ENCODE measurements at regions not wholly inside any gene's neighbourhood (a gene's known extent, or its start where the extent isn't known, plus 50 kb on each side); places are given as distances from the start of the nearest gene placed in this dataset.

GRCh38 chr5:22998774-22999173 lies 145.6 kb upstream of the CDH12 start:
- no peaks in the 10 kb centered on the region for H3K79me2 ChIP-seq (ENCODE audit: insufficient read depth, low read length)
- no peaks in the 10 kb centered on the region for H4K20me1 ChIP-seq (ENCODE audit: insufficient read depth, low read length)
- H3K9ac ChIP-seq (ENCODE audit: low read length), result no peak overlapping the region
- H3K9me3 ChIP-seq (ENCODE audit: low read length), result no peaks in the 10 kb centered on the region
- H3F3A ChIP-seq (ENCODE audit: insufficient read depth, low read length), result no peaks in the 10 kb centered on the region
- H3K4me3 ChIP-seq (ENCODE audit: low read depth, low read length, poor library complexity, severe bottlenecking), result no peak overlapping the region
- no peaks in the 10 kb centered on the region for H3K36me3 ChIP-seq (ENCODE audit: insufficient read depth, low read length)
- H3K4me1 ChIP-seq (ENCODE audit: insufficient read depth, low read length, severe bottlenecking), result no peaks in the 10 kb centered on the region
- H3K9me2 ChIP-seq (ENCODE audit: low read depth, low read length), result no peaks in the 10 kb centered on the region
- TF ChIP-seq CTCF (IDR thresholded peaks at IDR 0.05; ENCODE audit: low read length), result no peak
- TF ChIP-seq EZH2 (IDR thresholded peaks at IDR 0.05; ENCODE audit: borderline replicate concordance, low read length), result no peak
- no peak overlapping the region for H3K27ac ChIP-seq (ENCODE audit: low read depth, low read length, poor library complexity, severe bottlenecking)
- H2AFZ ChIP-seq (ENCODE audit: low read length), result no peak overlapping the region
- no peaks in the 10 kb centered on the region for H3K27me3 ChIP-seq (ENCODE audit: insufficient read depth, low read length)
- H3K4me2 ChIP-seq (ENCODE audit: low read length), result no peak overlapping the region

GRCh38 chr5:22998362-22998761 lies 145.2 kb upstream of the CDH12 start:
- TF ChIP-seq CTCF (IDR thresholded peaks at IDR 0.05; ENCODE audit: low read length), result no peak
- no peak for TF ChIP-seq EZH2 (IDR thresholded peaks at IDR 0.05; ENCODE audit: borderline replicate concordance, low read length)
- Histone ChIP-seq H3K4me3 (ENCODE audit: low read depth, low read length, poor library complexity, severe bottlenecking) (no peak overlapping the region), H3K79me2 (ENCODE audit: insufficient read depth, low read length) (no peaks in the 10 kb centered on the region), H4K20me1 (ENCODE audit: insufficient read depth, low read length) (no peaks in the 10 kb centered on the region), H3K27me3 (ENCODE audit: insufficient read depth, low read length) (no peaks in the 10 kb centered on the region), H3K4me1 (ENCODE audit: insufficient read depth, low read length, severe bottlenecking) (no peaks in the 10 kb centered on the region), H3K9ac (ENCODE audit: low read length) (no peak overlapping the region), H3K4me2 (ENCODE audit: low read length) (no peak overlapping the region), H3F3A (ENCODE audit: insufficient read depth, low read length) (no peaks in the 10 kb centered on the region), H2AFZ (ENCODE audit: low read length) (no peak overlapping the region), H3K9me3 (ENCODE audit: low read length) (no peaks in the 10 kb centered on the region), H3K9me2 (ENCODE audit: low read depth, low read length) (no peaks in the 10 kb centered on the region), H3K27ac (ENCODE audit: low read depth, low read length, poor library complexity, severe bottlenecking) (no peak overlapping the region), H3K36me3 (ENCODE audit: insufficient read depth, low read length) (no peaks in the 10 kb centered on the region)

- TF ChIP-seq CTCF (IDR thresholded peaks at IDR 0.05; ENCODE audit: low read length), result no peak
- no peak for TF ChIP-seq EZH2 (IDR thresholded peaks at IDR 0.05; ENCODE audit: borderline replicate concordance, low read length)
- no peaks in the 10 kb centered on the region for H4K20me1 ChIP-seq (ENCODE audit: insufficient read depth, low read length)
- no peak overlapping the region for H3K9ac ChIP-seq (ENCODE audit: low read length)
- no peak overlapping the region for H3K27ac ChIP-seq (ENCODE audit: low read depth, low read length, poor library complexity, severe bottlenecking)
- H3K4me3 ChIP-seq (ENCODE audit: low read depth, low read length, poor library complexity, severe bottlenecking), result no peak overlapping the region
- H3F3A ChIP-seq (ENCODE audit: insufficient read depth, low read length), result no peaks in the 10 kb centered on the region
- H2AFZ ChIP-seq (ENCODE audit: low read length), result no peak overlapping the region
- no peaks in the 10 kb centered on the region for H3K4me1 ChIP-seq (ENCODE audit: insufficient read depth, low read length, severe bottlenecking)
- no peaks in the 10 kb centered on the region for H3K36me3 ChIP-seq (ENCODE audit: insufficient read depth, low read length)
- H3K9me3 ChIP-seq (ENCODE audit: low read length), result no peaks in the 10 kb centered on the region
- no peaks in the 10 kb centered on the region for H3K9me2 ChIP-seq (ENCODE audit: low read depth, low read length)
- no peak overlapping the region for H3K4me2 ChIP-seq (ENCODE audit: low read length)
- H3K27me3 ChIP-seq (ENCODE audit: insufficient read depth, low read length), result no peaks in the 10 kb centered on the region
- H3K79me2 ChIP-seq (ENCODE audit: insufficient read depth, low read length), result no peaks in the 10 kb centered on the region
Observed at GRCh38 chr5:22988937-22989336, 135.8 kb upstream of the CDH12 start.
